ENCODE measurements at regions not wholly inside any gene's neighbourhood (a gene's known extent, or its start where the extent isn't known, plus 50 kb on each side); places are given as distances from the start of the nearest gene placed in this dataset.

DNA sequence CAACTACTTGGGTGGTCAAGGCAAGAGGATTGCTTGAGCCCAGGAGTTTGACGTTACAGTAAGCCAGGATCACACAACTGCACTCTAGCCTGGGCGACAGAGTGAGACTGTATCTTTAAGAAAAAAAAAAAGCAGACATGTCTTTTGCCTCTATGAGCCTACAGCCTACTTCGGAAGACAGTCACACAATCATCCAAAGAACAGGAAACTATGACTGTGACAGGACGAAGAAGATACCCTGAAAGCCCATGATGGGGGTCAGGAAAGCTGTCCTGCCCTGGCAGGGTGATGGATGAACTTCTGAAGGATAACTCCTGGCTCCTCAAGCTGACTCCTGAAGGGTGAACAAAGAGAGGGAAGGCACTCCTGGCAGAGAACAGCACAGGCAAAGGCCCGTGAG, 251.7 kb upstream of the SIX2 start:
- no peaks in the 10 kb centered on the region for H3K27me3 Mint-ChIP-seq (ENCODE audit: low read depth)
- no peak for DNase-seq (ENCODE audit: low read depth, low spot score)
- H3K4me1 Mint-ChIP-seq = peaks cover 62% of the 10 kb centered on the region
- H3K9me3 Mint-ChIP-seq = no peaks in the 10 kb centered on the region
- no peak overlapping the region for H3K4me3 Mint-ChIP-seq
- H3K27ac Mint-ChIP-seq (ENCODE audit: unreplicated experiment) = no peak overlapping the region
- TF ChIP-seq, protein P1, sequence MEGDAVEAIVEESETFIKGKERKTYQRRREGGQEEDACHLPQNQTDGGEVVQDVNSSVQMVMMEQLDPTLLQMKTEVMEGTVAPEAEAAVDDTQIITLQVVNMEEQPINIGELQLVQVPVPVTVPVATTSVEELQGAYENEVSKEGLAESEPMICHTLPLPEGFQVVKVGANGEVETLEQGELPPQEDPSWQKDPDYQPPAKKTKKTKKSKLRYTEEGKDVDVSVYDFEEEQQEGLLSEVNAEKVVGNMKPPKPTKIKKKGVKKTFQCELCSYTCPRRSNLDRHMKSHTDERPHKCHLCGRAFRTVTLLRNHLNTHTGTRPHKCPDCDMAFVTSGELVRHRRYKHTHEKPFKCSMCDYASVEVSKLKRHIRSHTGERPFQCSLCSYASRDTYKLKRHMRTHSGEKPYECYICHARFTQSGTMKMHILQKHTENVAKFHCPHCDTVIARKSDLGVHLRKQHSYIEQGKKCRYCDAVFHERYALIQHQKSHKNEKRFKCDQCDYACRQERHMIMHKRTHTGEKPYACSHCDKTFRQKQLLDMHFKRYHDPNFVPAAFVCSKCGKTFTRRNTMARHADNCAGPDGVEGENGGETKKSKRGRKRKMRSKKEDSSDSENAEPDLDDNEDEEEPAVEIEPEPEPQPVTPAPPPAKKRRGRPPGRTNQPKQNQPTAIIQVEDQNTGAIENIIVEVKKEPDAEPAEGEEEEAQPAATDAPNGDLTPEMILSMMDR (conservative IDR thresholded peaks at IDR 0.05) = no peak
- H3K36me3 Mint-ChIP-seq (ENCODE audit: low read depth) = no peaks in the 10 kb centered on the region

DNA sequence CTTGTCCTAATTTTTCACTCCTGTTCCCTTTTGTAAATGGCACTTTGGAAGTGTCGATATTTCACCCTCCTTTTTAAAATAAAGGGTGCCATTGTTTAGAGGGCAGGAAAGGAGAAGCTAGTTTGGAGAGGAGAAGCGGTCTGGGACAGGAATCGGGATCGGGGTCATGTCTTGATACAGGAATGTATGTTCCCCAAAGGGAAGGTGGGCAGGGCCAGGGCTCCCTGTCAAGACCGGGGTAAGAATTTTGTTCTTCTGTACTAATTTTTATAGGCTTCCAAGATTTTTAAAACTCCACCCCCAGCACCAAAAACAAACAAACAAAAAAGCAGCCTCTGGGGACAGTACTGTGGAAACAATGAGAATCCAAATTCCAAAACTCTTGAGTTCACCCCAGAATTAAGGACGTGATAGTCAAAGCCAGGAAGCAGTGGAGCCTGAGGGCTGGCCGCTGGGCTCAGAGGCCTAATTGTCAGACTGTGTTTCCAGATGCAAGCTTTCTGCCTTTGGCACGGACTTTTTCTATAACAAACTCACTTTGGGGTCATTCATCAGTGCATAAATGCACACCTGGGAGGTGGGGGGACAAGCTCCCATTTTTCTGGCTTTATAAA, 250.4 kb upstream of the SIX2 start:
- TF ChIP-seq, protein P1 (conservative IDR thresholded peaks at IDR 0.05) = no peak
- no peaks in the 10 kb centered on the region for H3K36me3 Mint-ChIP-seq (ENCODE audit: low read depth)
- no peaks in the 10 kb centered on the region for H3K9me3 Mint-ChIP-seq
- no peak for DNase-seq (ENCODE audit: low read depth, low spot score)
- H3K27ac Mint-ChIP-seq (ENCODE audit: unreplicated experiment) = no peak overlapping the region
- peaks cover 67% of the 10 kb centered on the region for H3K4me1 Mint-ChIP-seq
- H3K27me3 Mint-ChIP-seq (ENCODE audit: low read depth) = no peaks in the 10 kb centered on the region
- no peak overlapping the region for H3K4me3 Mint-ChIP-seq

DNA sequence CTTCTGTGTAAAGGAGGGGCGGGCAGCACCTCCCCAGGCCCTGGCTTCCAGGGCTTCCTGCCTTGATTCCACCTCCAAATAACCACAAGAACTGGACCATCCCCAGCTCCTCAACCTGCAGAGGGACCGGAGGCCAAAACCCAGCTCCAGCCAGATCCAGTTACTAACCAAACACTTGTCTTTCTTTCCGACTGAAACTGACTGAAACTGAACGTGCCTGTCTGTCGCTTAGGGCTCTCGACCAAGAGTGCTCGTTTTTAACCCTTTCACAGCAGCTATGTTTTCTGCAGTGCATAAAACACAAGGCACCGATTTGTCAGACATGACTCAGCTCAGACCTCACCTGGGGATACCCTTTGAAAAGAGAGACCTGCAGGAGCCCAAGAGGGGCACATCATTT, 249.9 kb upstream of the SIX2 start:
- Mint-ChIP-seq H3K27ac (ENCODE audit: unreplicated experiment) (peak overlapping the region; percentile 1), H3K4me3 (no peak overlapping the region), H3K9me3 (no peaks in the 10 kb centered on the region), H3K27me3 (ENCODE audit: low read depth) (no peaks in the 10 kb centered on the region), H3K36me3 (ENCODE audit: low read depth) (no peaks in the 10 kb centered on the region), H3K4me1 (peaks cover 67% of the 10 kb centered on the region)
- no peak for DNase-seq (ENCODE audit: low read depth, low spot score)
- TF ChIP-seq, protein P1 (conservative IDR thresholded peaks at IDR 0.05) = no peak

DNA sequence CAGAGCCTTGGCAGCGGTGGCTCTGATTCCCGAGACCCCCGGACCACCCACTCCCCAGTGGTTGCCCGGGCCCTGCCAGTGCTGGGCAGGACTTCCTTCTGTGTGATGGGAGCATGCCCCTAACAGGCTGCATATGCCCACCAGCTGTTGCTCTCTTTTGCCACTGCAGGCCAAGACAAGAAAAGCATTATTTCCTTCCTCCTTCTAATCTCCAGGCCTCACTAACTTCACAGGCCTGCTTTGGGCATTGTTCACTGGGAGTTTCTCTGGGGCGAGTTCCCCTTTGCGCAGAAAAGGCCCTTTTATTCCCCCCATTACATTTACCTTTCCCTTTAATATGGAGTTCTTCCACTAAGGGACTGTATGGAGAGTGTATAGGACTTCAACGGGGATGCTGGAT, 249.1 kb upstream of the SIX2 start:
- no peak for DNase-seq (ENCODE audit: low read depth, low spot score)
- no peaks in the 10 kb centered on the region for H3K36me3 Mint-ChIP-seq (ENCODE audit: low read depth)
- H3K27ac Mint-ChIP-seq (ENCODE audit: unreplicated experiment) = no peak overlapping the region
- peaks cover 63% of the 10 kb centered on the region for H3K4me1 Mint-ChIP-seq
- no peaks in the 10 kb centered on the region for H3K9me3 Mint-ChIP-seq
- TF ChIP-seq, protein P1 (conservative IDR thresholded peaks at IDR 0.05) = no peak
- H3K27me3 Mint-ChIP-seq (ENCODE audit: low read depth) = no peaks in the 10 kb centered on the region
- peak overlapping the region; percentile 14 for H3K4me3 Mint-ChIP-seq

DNA sequence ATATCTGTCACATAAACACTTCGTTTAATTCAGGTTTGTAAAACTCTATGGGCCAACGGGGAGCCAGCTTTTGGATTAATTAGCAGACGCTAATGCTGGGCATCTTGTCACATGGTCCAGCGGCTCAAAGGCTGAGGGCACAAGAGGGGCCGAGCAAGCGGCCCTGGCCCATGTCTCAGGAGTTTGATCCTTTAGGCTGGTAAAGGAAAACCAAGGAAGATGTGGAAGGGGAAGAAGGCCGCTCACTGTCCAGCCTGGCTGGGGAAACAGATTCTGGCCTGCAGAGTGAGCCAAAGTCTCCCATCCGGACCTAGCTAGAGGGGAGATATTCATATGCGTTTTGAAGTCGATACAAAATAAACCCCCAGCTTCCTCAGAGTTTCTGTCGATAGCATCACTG, 248.6 kb upstream of the SIX2 start:
- Mint-ChIP-seq H3K36me3 (ENCODE audit: low read depth) (no peaks in the 10 kb centered on the region), H3K27me3 (ENCODE audit: low read depth) (no peaks in the 10 kb centered on the region), H3K9me3 (no peaks in the 10 kb centered on the region), H3K27ac (ENCODE audit: unreplicated experiment) (no peak overlapping the region), H3K4me3 (no peak overlapping the region), H3K4me1 (peaks cover 58% of the 10 kb centered on the region)
- DNase-seq (ENCODE audit: low read depth, low spot score) = no peak
- TF ChIP-seq, protein P1 (conservative IDR thresholded peaks at IDR 0.05) = no peak

Measured in neural crest cell (in vitro differentiated cells).